Activated CD8-positive, alpha-beta T cell treated with anti-CD3 and anti-CD28 coated beads for 36 hours (primary cell): ENCODE measurements at regions not wholly inside any gene's neighbourhood (a gene's known extent, or its start where the extent isn't known, plus 50 kb on each side); places are given as distances from the start of the nearest gene placed in this dataset.

Experiments
- ATAC-seq: fragments of 200-7000 bp; cut with Tn5 transposase; one replicate; pipeline ENCODE4 v1.10.0; 2021; ENCODE audit warnings: mild to moderate bottlenecking, moderate library complexity
- CTCF ChIA-PET: fragments of 350-600 bp; sonication (Branson Sonifier 250); formaldehyde crosslinking; loops from one replicate; lab custom pipeline; 2021; ENCODE audit warnings: antibody characterized with exemption; lab: Charles Lee
- POLR2A ChIA-PET: fragments of 350-600 bp; sonication (Branson Sonifier 250); formaldehyde crosslinking; loops from one replicate; lab custom pipeline; 2021; ENCODE audit warnings: antibody characterized with exemption; lab: Charles Lee
- DNase-seq: peaks from one replicate; pipeline ENCODE4 v3.0.0-alpha.2; 2020
- H3K27ac Mint-ChIP-seq: one replicate; pipeline ENCODE4 v1.8.0; 2021; ENCODE audit warnings: mild to moderate bottlenecking, mixed read lengths
- H3K27me3 Mint-ChIP-seq: one replicate; pipeline ENCODE4 v1.8.0; 2021; ENCODE audit warnings: mixed read lengths
- H3K36me3 Mint-ChIP-seq: one replicate; pipeline ENCODE4 v1.8.0; 2021; ENCODE audit warnings: low read depth, mixed read lengths
- H3K4me1 Mint-ChIP-seq: one replicate; pipeline ENCODE4 v1.8.0; 2021; ENCODE audit warnings: low read depth, mixed read lengths
- H3K4me3 Mint-ChIP-seq: one replicate; pipeline ENCODE4 v1.8.0; 2021; ENCODE audit warnings: mild to moderate bottlenecking, moderate library complexity, mixed read lengths
- H3K9me3 Mint-ChIP-seq: one replicate; pipeline ENCODE4 v1.8.0; 2021; ENCODE audit warnings: mixed read lengths
- CTCF ChIP-seq: fragments of 200-600 bp; IDR thresholded peaks from one replicate; pipeline ENCODE4 v1.8.0; 2022; ENCODE audit warnings: antibody characterized with exemption, mild to moderate bottlenecking
- intact Hi-C: fragments of 100-400 bp; cut with micrococcal nuclease; formaldehyde crosslinking; loops from one replicate; pipeline ENCODE4 v1.10.0; 2022

- DNase-seq = no peak
- intact Hi-C loops = no loop called here
- POLR2A ChIA-PET = no interaction called here
- Mint-ChIP-seq H3K4me3 (no peak overlapping the region), H3K36me3 (no peaks in the 10 kb centered on the region), H3K27ac (no peak overlapping the region), H3K27me3 (peaks cover 5% of the 10 kb centered on the region), H3K4me1 (no peaks in the 10 kb centered on the region), H3K9me3 (peaks cover 3% of the 10 kb centered on the region)
- no peak for ATAC-seq
- TF ChIP-seq CTCF = no peak
- CTCF ChIA-PET = no interaction called here
Measured at GRCh38 chr16:82530883-82531282, 95.9 kb upstream of the CDH13 start.

GRCh38 chr16:82527101-82527500, 99.7 kb upstream of the CDH13 start:
- Mint-ChIP-seq H3K27ac (no peak overlapping the region), H3K4me1 (no peaks in the 10 kb centered on the region), H3K27me3 (peaks cover 4% of the 10 kb centered on the region), H3K9me3 (peaks cover 3% of the 10 kb centered on the region), H3K4me3 (no peak overlapping the region), H3K36me3 (no peaks in the 10 kb centered on the region)
- ChIA-PET POLR2A (no interaction called here), CTCF (no interaction called here)
- no peak for TF ChIP-seq CTCF
- no peak for DNase-seq
- ATAC-seq = no peak
- intact Hi-C loops = no loop called here

- intact Hi-C loops = no loop called here
- H3K9me3 Mint-ChIP-seq = no peaks in the 10 kb centered on the region
- H3K4me1 Mint-ChIP-seq = no peaks in the 10 kb centered on the region
- CTCF ChIA-PET = interaction anchor here (0.6 kb wide), 1 partner anchor 264 kb away, joined by 3 read pairs; no protein-coding TSS in a partner anchor
- no peak for ATAC-seq
- no peak overlapping the region for H3K4me3 Mint-ChIP-seq
- H3K27me3 Mint-ChIP-seq = peaks cover 1% of the 10 kb centered on the region
- H3K36me3 Mint-ChIP-seq = no peaks in the 10 kb centered on the region
- POLR2A ChIA-PET = no interaction called here
- no peak for DNase-seq
- H3K27ac Mint-ChIP-seq = no peak overlapping the region
- TF ChIP-seq CTCF = no peak
Measured at GRCh38 chr16:82524976-82525375, 101.8 kb upstream of the CDH13 start.

- DNase-seq (no peak), ATAC-seq (no peak)
- ChIA-PET CTCF (no interaction called here), POLR2A (no interaction called here)
- Mint-ChIP-seq H3K9me3 (no peaks in the 10 kb centered on the region), H3K4me3 (no peak overlapping the region), H3K36me3 (no peaks in the 10 kb centered on the region), H3K27ac (no peak overlapping the region), H3K27me3 (no peaks in the 10 kb centered on the region), H3K4me1 (no peaks in the 10 kb centered on the region)
- no peak for TF ChIP-seq CTCF
- intact Hi-C loops = no loop called here
Measured at GRCh38 chr16:82523815-82524214, 103.0 kb upstream of the CDH13 start.

GRCh38 chr16:82522026-82522425, 104.7 kb upstream of the CDH13 start:
- DNase-seq (no peak), ATAC-seq (no peak)
- Mint-ChIP-seq H3K4me1 (no peaks in the 10 kb centered on the region), H3K4me3 (no peak overlapping the region), H3K36me3 (no peaks in the 10 kb centered on the region), H3K27ac (no peak overlapping the region), H3K9me3 (no peaks in the 10 kb centered on the region), H3K27me3 (no peaks in the 10 kb centered on the region)
- intact Hi-C loops = no loop called here
- ChIA-PET CTCF (no interaction called here), POLR2A (no interaction called here)
- no peak for TF ChIP-seq CTCF
